Prostate gland (tissue), 2 donors: ENCODE measurements at regions not wholly inside any gene's neighbourhood (a gene's known extent, or its start where the extent isn't known, plus 50 kb on each side); places are given as distances from the start of the nearest gene placed in this dataset.

Source experiments
- DNase-seq: peaks from one replicate; pipeline ENCODE4 v3.0.0-alpha.2; 2019; ENCODE audit warnings: low spot score
- H3K27ac ChIP-seq, 2 donors: fragments of 200-600 bp; sonication (generic); 2 replicates each; pipeline ENCODE4 v1.5.1; 2017 to 2019
- H3K27me3 ChIP-seq: fragments of 200-600 bp; sonication (generic); replicated peaks from 2 replicates; pipeline ENCODE4 v1.5.1; 2019; ENCODE audit not compliant: insufficient read depth
- H3K36me3 ChIP-seq, 2 donors: fragments of 200-600 bp; sonication (generic); 1 replicate in 1 of 2; 2 replicates in 1 of 2; pipeline versions ENCODE4 v1.5.1 to v1.8.1; 2017 to 2019
- H3K4me1 ChIP-seq: fragments of 200-600 bp; sonication (generic); replicated peaks from 2 replicates; pipeline ENCODE4 v1.5.1; 2019
- H3K4me3 ChIP-seq, 2 donors: fragments of 200-600 bp; sonication (generic); 2 replicates each; pipeline ENCODE4 v1.5.1; 2017 to 2019
- H3K9me3 ChIP-seq: fragments of 200-600 bp; sonication (generic); 2 replicates; pipeline ENCODE4 v1.5.1; 2017
- CTCF ChIP-seq, 4 experiments: fragments of 200-600 bp in 2 of 4; fragments of 450-650 bp in 2 of 4; sonication (generic) in 2 of 4; IDR thresholded peaks; 1 replicate in 3 of 4; 2 replicates in 1 of 4; pipeline ENCODE4 v1.5.1; 2016 to 2019; ENCODE audit warnings: antibody characterized with exemption in 4 of 4, mild to moderate bottlenecking in 2 of 4, moderate library complexity in 2 of 4
- POLR2A ChIP-seq: fragments of 450-650 bp; IDR thresholded peaks from one replicate; pipeline ENCODE4 v1.6.1; 2016; ENCODE audit warnings: antibody characterized with exemption, mild to moderate bottlenecking
- POLR2AphosphoS5 ChIP-seq: sonication (generic); formaldehyde crosslinking; IDR thresholded peaks from one replicate; pipeline ENCODE4 v1.6.1; 2017; ENCODE audit warnings: antibody characterized with exemption
- WGBS: methylation state at CpG from one replicate; pipeline ENCODE4 v1.1.5; 2018; 5-methylcytosine and 5-hydroxymethylcytosine counted together
- intact Hi-C: fragments of 100-400 bp; cut with DNase I; formaldehyde crosslinking; loops from one replicate; pipeline ENCODE4 v1.14.2; 2022

GRCh38 chr5:63894690-63895089 lies 67.6 kb downstream of the HTR1A start:
- 67% methylated on average over 1 of the region's 1 CpG for WGBS
- no peak overlapping the region for H3K4me3 ChIP-seq

DNA sequence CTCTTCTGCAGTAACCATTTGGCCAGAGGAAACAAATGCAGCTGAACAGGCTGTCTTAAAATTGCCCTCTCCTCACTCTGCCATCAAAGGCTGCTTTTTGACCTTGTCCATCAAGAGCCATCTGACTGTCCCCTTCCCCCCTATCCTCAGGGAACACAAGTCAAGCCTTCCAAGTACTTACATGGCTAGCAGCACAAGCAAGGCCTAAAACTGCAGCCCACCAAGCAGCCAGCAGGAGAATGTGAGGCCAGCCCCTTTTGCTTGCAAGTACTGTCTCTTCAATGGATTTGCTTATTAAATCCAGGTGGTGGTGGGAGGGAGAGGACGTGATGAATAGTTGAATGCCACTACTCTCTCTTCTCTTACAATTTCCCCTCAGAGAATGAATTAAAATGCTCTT lies 83.5 kb downstream of the HTR1A start:
- Histone ChIP-seq H3K4me1 (no peaks in the 10 kb centered on the region), H3K4me3 (no peak overlapping the region), H3K27me3 (no peaks in the 10 kb centered on the region), H3K36me3 (no peaks in the 10 kb centered on the region), H3K9me3 (no peaks in the 10 kb centered on the region), H3K27ac (no peak overlapping the region)
- DNase-seq, result no peak
- TF ChIP-seq POLR2AphosphoS5, result no peak
- TF ChIP-seq CTCF (IDR thresholded peaks at IDR 0.05), result no peak
- no peak for TF ChIP-seq POLR2A
- WGBS, result 15% methylated on average over 1 of the region's 1 CpG
- intact Hi-C loops, result no loop called here

More at GRCh38 chr5:63894690-63895089, 67.6 kb downstream of the HTR1A start:
- no peaks in the 10 kb centered on the region for H3K9me3 ChIP-seq
- no peak overlapping the region for H3K27ac ChIP-seq
- H3K36me3 ChIP-seq, result no peaks in the 10 kb centered on the region
- no peaks in the 10 kb centered on the region for H3K27me3 ChIP-seq
- TF ChIP-seq POLR2AphosphoS5 (no peak), POLR2A (no peak), CTCF (IDR thresholded peaks at IDR 0.05) (no peak)
- intact Hi-C loops, result no loop called here
- H3K4me1 ChIP-seq, result no peaks in the 10 kb centered on the region
- DNase-seq, result no peak

- H3K4me3 ChIP-seq, result no peak overlapping the region
- H3K27me3 ChIP-seq, result no peaks in the 10 kb centered on the region
- no peak for DNase-seq
- no peaks in the 10 kb centered on the region for H3K9me3 ChIP-seq
- intact Hi-C loops, result no loop called here
- TF ChIP-seq POLR2AphosphoS5 (no peak), CTCF (IDR thresholded peaks at IDR 0.05) (no peak), POLR2A (no peak)
- H3K36me3 ChIP-seq, result no peaks in the 10 kb centered on the region
- WGBS, result 81% methylated on average over 2 of the region's 2 CpGs
- H3K27ac ChIP-seq, result no peak overlapping the region
- H3K4me1 ChIP-seq, result no peaks in the 10 kb centered on the region
Observed at GRCh38 chr5:63877961-63878360, 84.3 kb downstream of the HTR1A start.

- WGBS, result 100% methylated on average over 1 of the region's 1 CpG
- Histone ChIP-seq H3K27ac (no peak overlapping the region), H3K4me1 (no peaks in the 10 kb centered on the region), H3K27me3 (no peaks in the 10 kb centered on the region), H3K9me3 (no peaks in the 10 kb centered on the region), H3K36me3 (no peaks in the 10 kb centered on the region), H3K4me3 (no peak overlapping the region)
- DNase-seq, result no peak
- no peak for TF ChIP-seq POLR2AphosphoS5
- TF ChIP-seq CTCF (IDR thresholded peaks at IDR 0.05), result no peak
- no peak for TF ChIP-seq POLR2A
- intact Hi-C loops, result no loop called here
Observed at GRCh38 chr5:63860379-63860778, 101.9 kb downstream of the HTR1A start.

DNA sequence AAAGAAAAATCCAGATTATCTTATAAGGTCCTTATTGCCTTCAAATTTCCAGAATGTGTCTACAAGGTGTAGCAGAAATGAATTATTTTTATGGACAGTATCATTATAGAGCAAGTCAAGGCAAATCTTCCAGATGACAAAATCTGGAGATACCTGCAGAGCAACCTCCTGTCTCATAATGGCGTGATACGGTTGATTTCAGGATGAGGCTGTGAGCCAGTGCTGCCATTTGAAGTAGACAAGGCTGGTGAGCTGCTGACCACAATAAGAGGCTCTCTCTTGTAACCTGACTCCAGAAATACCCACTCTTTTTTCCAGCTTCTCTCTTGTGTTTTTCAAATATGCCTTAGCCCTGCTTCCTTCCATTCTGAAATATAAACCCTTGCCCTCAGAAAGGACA lies 108.2 kb downstream of the HTR1A start:
- no peak overlapping the region for H3K27ac ChIP-seq
- intact Hi-C loops, result no loop called here
- no peak for DNase-seq
- no peaks in the 10 kb centered on the region for H3K4me1 ChIP-seq
- no peaks in the 10 kb centered on the region for H3K36me3 ChIP-seq
- no peaks in the 10 kb centered on the region for H3K27me3 ChIP-seq
- H3K9me3 ChIP-seq, result no peaks in the 10 kb centered on the region
- WGBS, result 36% methylated on average over 2 of the region's 2 CpGs
- TF ChIP-seq CTCF (IDR thresholded peaks at IDR 0.05), result no peak
- no peak for TF ChIP-seq POLR2A
- no peak for TF ChIP-seq POLR2AphosphoS5
- no peak overlapping the region for H3K4me3 ChIP-seq
